Kidney (tissue), 13 donors: ENCODE measurements at regions not wholly inside any gene's neighbourhood (a gene's known extent, or its start where the extent isn't known, plus 50 kb on each side); places are given as distances from the start of the nearest gene placed in this dataset.

Experiments
- DNase-seq, 5 donors: peaks; one replicate each; pipeline ENCODE4 v3.0.0-alpha.2; 2013 to 2020
- FAIRE-seq: peaks from 2 replicates; lab custom pipeline; 2012; peaks lifted over from hg19 to GRCh38; lab: Jason Lieb, UNC
- H3K27ac ChIP-seq, 2 donors: one replicate each; pipeline ENCODE4 v1.7.0; 2013; ENCODE audit warnings: low read depth in 2 of 2, low read length in 2 of 2, inconsistent platforms in 1 of 2
- H3K27me3 ChIP-seq: one replicate; pipeline ENCODE4 v1.7.1; 2013; ENCODE audit warnings: low read length, inconsistent platforms; ENCODE audit not compliant: control insufficient read depth, insufficient read depth
- H3K36me3 ChIP-seq, 3 donors: one replicate each; pipeline versions ENCODE4 v1.7.0 to v1.7.1; 2013; ENCODE audit warnings: low read length in 3 of 3, control low read depth in 1 of 3, inconsistent platforms in 1 of 3; ENCODE audit not compliant: insufficient read depth in 3 of 3, control insufficient read depth in 2 of 3
- H3K4me1 ChIP-seq, 3 donors: one replicate each; pipeline versions ENCODE4 v1.7.0 to v1.7.1; 2013; ENCODE audit warnings: low read length in 3 of 3, inconsistent platforms in 1 of 3, low read depth in 1 of 3; ENCODE audit not compliant: control insufficient read depth in 2 of 3, insufficient read depth in 2 of 3
- H3K4me3 ChIP-seq, 3 donors: one replicate each; pipeline versions ENCODE4 v1.7.0 to v1.8.1; 2013; ENCODE audit warnings: low read length in 3 of 3, control low read depth in 1 of 3, inconsistent platforms in 1 of 3
- H3K9ac ChIP-seq, 3 donors: one replicate each; pipeline versions ENCODE4 v1.7.0 to v1.7.1; 2013; ENCODE audit warnings: low read length in 3 of 3, control low read depth in 1 of 3, inconsistent platforms in 1 of 3
- H3K9me3 ChIP-seq, 3 donors: one replicate each; pipeline versions ENCODE4 v1.7.0 to v1.7.1; 2013; ENCODE audit warnings: low read length in 3 of 3, control low read depth in 1 of 3, inconsistent platforms in 1 of 3; ENCODE audit not compliant: control insufficient read depth in 2 of 3, insufficient read depth in 1 of 3
- CTCF ChIP-seq: IDR thresholded peaks from 3 replicates; pipeline ENCODE4 v1.5.1; 2012; ENCODE audit warnings: mild to moderate bottlenecking, moderate library complexity, borderline replicate concordance; ENCODE audit not compliant: insufficient read depth; ENCODE audit errors: extremely low read depth
- intact Hi-C: fragments of 100-400 bp; cut with DNase I; formaldehyde crosslinking; loops from one replicate; pipeline ENCODE4 v1.11.1; 2022
- donor health status: control.
- donor health status: control.
- donor health status: control.
- donor health status: control.
- donor health status: control.
- donor health status: DM: yes; HTN: yes; CAD: no.
- donor health status: Normal renal cell carcinoma (clear cell type).

GRCh38 chr1:94316183-94316582 is 78.8 kb upstream of the ARHGAP29 start:
- intact Hi-C loops: no loop called here
- H3K9ac ChIP-seq: peak overlapping the region in 1 of 3 donors; percentile 8
- H3K27me3 ChIP-seq: no peaks in the 10 kb centered on the region
- no peak for TF ChIP-seq CTCF
- H3K4me1 ChIP-seq: peaks cover 0 to 31% (median 16%) of the 10 kb centered on the region in 3 donors
- peak overlapping the region; percentile 84 to 85 for H3K27ac ChIP-seq
- DNase-seq (peak in 1 of 5 donors; percentile 50), FAIRE-seq (peak; percentile 86)
- peak overlapping the region in 1 of 3 donors; percentile 33 for H3K4me3 ChIP-seq
- no peaks in the 10 kb centered on the region for H3K9me3 ChIP-seq
- H3K36me3 ChIP-seq: no peaks in the 10 kb centered on the region

- intact Hi-C loops: no loop called here
- Histone ChIP-seq H3K36me3 (no peaks in the 10 kb centered on the region), H3K9ac (peak overlapping the region in 1 of 3 donors; percentile 8), H3K27ac (peak overlapping the region; percentile 59 to 85), H3K4me1 (peaks cover 0 to 31% (median 22%) of the 10 kb centered on the region in 3 donors), H3K9me3 (no peaks in the 10 kb centered on the region), H3K4me3 (peak overlapping the region in 1 of 3 donors; percentile 20), H3K27me3 (no peaks in the 10 kb centered on the region)
- no peak for TF ChIP-seq CTCF
- DNase-seq: no peak
- no peak for FAIRE-seq
Observed at GRCh38 chr1:94315552-94316116, 78.2 kb upstream of the ARHGAP29 start.

- Histone ChIP-seq H3K27ac (peak overlapping the region; percentile 40 to 85), H3K9me3 (no peaks in the 10 kb centered on the region), H3K27me3 (no peaks in the 10 kb centered on the region), H3K4me3 (peak overlapping the region in 2 of 3 donors; percentile 58 to 59), H3K9ac (peak overlapping the region in 1 of 3 donors; percentile 27), H3K4me1 (peaks cover 0 to 31% (median 22%) of the 10 kb centered on the region in 3 donors), H3K36me3 (no peaks in the 10 kb centered on the region)
- DNase-seq: no peak
- FAIRE-seq: no peak
- TF ChIP-seq CTCF: no peak
- intact Hi-C loops: no loop called here
Observed at GRCh38 chr1:94314222-94314858, 77.0 kb upstream of the ARHGAP29 start.
